ENCODE measurements at regions not wholly inside any gene's neighbourhood (a gene's known extent, or its start where the extent isn't known, plus 50 kb on each side); places are given as distances from the start of the nearest gene placed in this dataset.

- no peak for DNase-seq (ENCODE audit: low read depth)
Measured at GRCh38 chr18:70500748-70501147, 211.9 kb downstream of the SOCS6 start.

DNA sequence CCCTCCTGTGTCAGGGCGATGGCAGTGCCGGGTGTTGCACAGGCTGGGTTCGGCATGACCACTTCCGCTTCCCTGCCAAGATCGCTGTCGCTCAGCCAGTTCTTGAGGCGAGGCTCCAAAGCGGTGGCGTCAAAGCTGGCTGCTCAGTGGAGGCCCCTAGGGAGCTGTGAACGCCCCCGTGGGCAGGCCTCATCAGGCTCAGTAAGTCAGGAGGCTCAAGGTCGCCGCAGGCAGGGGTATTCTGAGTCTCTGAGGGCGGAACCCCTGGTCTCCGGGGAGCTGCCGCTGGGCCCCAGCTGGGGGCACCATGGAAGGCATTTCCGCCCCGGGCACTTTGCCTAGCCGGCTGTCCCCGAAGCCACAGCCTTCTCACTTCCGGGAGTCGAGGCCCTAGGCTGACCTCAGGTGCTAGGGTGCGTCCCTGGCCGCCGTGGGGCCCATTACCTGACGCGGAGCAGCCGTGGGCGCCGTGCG lies 210.4 kb downstream of the SOCS6 start:
- DNase-seq (ENCODE audit: low read depth), result no peak

- no peak for DNase-seq (ENCODE audit: low read depth)
Measured at GRCh38 chr18:70496353-70497294, 207.8 kb downstream of the SOCS6 start.

- no peak for DNase-seq (ENCODE audit: low read depth)
Measured at GRCh38 chr18:70494524-70494923, 205.7 kb downstream of the SOCS6 start.

GRCh38 chr18:70493461-70493860 lies 204.6 kb downstream of the SOCS6 start:
- DNase-seq (ENCODE audit: low read depth), result no peak

DNA sequence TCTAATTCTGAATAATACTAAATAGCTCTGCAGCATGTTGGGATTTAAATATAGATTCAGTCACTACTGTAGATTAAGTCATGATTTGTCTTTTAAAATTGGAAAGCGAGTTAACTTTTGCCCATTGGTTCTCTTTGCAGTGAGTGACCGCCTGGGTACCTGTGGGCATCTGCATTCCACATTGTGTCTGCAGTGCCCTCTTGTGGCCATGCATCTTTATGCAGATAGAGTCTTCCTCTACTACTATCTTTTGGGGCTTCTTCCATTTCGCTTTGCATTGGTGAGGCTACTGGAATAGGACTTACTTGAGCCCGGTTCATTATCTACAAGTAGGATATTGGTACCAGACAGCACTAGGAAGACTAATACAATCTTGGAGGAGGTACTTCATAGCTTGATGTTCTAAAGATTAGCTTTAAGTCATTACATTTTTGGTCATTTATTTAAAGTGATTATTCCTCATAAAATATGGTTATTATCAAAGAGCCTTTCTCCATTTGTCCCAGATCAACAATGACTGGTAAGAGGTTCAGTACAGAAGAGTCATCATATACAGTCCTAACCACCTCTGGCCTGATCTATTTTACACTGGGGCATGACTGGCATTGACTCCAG lies 203.0 kb downstream of the SOCS6 start:
- no peak for DNase-seq (ENCODE audit: low read depth)

GRCh38 chr18:70489986-70490933 lies 201.4 kb downstream of the SOCS6 start:
- no peak for DNase-seq (ENCODE audit: low read depth)

DNA sequence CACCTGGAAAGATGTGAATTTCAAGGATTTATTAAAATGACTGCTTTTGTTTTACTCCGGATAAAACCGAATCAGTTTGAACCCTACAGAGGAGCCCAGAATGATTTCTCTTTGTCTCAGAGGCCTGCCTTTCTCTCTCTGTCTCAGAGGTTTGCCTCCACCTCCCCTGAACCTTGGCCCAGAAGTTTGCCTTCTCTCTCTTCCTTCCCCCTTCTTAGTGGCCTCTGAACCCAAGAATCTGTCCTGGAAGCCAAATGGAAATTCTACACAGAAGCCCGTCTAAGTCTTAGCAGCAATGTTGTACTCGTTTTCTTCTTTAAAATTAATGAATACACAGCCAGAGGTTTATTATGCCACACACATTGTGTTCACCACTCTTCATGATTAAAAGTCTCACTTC lies 200.7 kb downstream of the SOCS6 start:
- DNase-seq (ENCODE audit: low read depth), result no peak

- no peak for DNase-seq (ENCODE audit: low read depth)
Measured at GRCh38 chr18:70469916-70470315, 181.1 kb downstream of the SOCS6 start.

GRCh38 chr18:70468861-70469547 lies 180.2 kb downstream of the SOCS6 start:
- DNase-seq (ENCODE audit: low read depth), result no peak

DNA sequence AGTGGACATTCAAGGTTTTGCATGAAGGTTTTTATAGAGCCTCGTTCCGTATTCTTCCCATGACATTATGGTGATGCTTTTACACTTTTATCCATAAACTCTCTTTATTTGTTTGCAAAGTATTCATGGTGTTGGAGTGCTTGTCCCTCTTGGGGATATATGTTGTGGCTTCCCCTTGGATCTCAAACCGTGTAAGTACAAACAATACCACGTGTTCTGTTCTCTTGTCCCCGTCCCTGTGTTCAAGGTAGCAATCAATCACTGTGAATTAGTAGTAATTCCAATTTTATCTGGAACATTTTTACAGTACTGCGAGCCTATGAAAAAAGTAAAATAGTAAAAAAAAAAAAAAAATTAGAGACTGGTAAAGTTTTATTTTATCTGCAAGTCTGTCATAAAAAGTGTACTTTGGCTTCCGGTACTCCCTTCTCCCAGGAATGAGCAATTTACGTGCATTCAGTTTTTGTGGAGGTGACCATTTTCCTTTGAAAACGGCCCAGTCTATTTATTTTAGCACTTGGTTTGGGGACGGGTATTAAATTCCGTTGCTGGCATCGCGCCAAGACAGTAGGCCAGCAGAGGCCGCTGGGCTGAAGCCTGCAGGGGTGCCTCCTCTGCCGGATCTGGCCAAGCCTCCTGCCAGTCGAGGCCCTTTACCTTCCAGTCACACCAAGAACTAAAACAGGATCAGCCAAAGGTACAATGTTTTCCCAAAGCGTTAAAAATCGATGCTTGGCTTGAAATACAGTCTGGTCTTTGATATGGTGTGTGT lies 175.7 kb downstream of the SOCS6 start:
- DNase-seq (ENCODE audit: low read depth), result peak; percentile 50

GRCh38 chr18:70463085-70463484 lies 174.2 kb downstream of the SOCS6 start:
- DNase-seq (ENCODE audit: low read depth), result no peak

GRCh38 chr18:70462078-70462439 lies 173.2 kb downstream of the SOCS6 start:
- no peak for DNase-seq (ENCODE audit: low read depth)

DNA sequence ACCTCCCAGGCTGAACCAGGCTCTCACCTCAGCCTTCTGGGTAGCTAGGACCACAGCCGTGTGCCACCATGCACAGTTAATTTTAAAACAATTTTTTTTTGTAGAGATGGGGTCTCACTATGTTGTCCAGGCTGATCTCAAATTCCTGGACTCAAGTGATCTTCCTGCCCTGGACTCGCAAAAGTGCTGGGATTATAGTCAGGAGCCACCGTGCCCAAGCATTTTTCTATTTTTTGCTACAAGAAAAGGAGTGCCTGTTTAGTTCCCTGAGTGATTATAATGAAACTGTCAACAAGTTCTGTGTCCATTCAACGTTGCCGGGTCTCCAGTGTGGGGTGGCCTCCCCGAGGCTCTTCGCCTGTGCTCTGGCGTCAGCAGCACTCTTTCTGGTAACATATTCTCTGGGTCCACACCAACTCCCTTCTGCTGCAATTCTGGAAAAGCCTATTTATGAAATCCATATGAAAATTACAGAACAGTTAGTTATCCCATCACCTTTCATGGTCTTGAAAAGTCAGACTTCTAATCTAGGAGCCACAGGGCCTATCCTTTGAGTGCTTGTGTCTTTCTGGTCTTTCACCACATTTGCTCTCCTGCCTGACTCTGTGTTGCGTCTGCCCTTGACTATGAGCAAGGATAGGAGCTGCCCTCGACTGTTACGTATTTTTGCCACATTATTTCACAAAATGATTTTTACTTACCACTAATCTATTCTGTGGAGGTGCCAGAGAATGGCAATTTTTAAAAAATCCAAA lies 172.7 kb downstream of the SOCS6 start:
- no peak for DNase-seq (ENCODE audit: low read depth)

DNA sequence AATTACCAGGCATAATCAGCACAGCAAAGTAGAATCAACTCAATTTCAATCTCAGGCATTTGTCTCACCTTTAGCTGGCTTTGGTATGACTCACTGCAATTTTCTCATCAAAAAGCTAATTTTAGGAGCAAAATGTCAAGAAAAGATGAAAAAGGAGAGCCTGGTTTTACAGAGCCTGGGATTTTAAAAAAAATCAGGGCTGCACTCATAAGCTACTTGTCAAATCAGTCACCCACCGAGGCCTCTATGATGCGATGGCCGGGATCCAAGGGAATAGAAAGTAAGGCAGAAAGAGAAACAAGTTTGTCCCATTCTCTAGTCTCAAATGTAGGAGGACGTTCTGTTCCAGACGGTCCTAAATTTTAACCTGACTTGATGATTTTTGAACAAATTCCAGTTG lies 170.9 kb downstream of the SOCS6 start:
- no peak for DNase-seq (ENCODE audit: low read depth)

DNA sequence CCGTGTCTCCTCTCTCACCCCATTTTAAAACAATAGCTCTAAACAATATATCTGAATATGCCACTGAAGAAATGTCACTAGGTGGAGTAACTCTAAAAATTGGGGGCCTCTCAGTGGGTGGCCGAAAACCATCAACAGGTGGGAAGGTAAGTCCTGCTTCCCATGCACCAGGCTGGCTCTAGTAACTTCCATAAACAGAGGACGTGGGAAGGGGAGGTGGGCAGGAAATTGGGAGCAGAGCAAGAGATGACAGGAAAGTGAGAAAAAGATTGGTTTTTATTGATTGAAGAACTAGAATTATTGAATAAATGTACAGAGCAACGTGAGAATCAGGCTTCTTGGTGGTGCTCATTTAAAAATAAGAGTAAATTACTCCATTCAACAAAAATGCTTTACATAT lies 170.4 kb downstream of the SOCS6 start:
- no peak for DNase-seq (ENCODE audit: low read depth)

DNA sequence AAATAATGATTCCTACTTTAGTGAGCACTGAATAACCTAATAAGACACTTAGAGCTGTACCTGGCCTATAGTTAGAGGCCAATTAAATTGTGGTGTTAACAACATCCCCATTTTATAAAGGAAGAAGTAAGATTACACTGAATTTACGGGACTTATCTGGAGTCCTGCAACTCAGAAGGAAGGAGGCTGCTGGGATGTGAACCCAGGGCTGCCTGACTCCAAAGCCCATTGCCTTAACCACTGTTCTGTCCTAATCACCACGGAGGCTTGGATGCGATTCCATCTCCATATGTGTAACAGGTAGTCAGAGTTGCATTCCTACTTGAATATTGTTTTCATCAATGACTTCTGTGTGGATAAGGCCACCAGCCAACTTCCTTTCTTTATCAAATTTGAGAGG lies 168.9 kb downstream of the SOCS6 start:
- DNase-seq (ENCODE audit: low read depth), result no peak

GRCh38 chr18:70457223-70457622 lies 168.4 kb downstream of the SOCS6 start:
- DNase-seq (ENCODE audit: low read depth), result no peak

- no peak for DNase-seq (ENCODE audit: low read depth)
Measured at GRCh38 chr18:70456376-70456775, 167.5 kb downstream of the SOCS6 start.

DNA sequence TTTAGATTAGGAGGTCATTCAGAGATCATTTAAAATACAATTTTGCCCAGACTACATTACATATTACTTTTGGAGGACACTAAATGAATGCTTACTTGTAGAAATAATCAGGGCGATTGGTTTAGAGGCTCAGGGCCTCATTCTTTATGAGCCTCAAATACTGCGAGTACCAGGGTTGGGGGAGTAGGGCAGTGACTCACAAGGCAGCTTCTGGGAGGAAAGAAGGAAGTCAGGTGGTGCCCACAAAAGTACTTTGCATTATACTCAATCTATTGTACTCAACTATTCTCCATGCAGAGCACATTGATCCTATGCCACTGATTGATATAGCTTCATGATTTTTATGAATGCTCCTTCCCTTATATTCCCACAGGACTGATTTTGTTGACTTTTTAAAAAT lies 166.9 kb downstream of the SOCS6 start:
- no peak for DNase-seq (ENCODE audit: low read depth)

Data from HS-27A (cell line).